A204.1 (cell line): ENCODE measurements at regions not wholly inside any gene's neighbourhood (a gene's known extent, or its start where the extent isn't known, plus 50 kb on each side); places are given as distances from the start of the nearest gene placed in this dataset.

Experiments used
- FAIRE-seq: peaks from 2 replicates; lab custom pipeline; 2012; peaks lifted over from hg19 to GRCh38; lab: Jason Lieb, UNC

GRCh38 chr2:5285061-5285460 lies 407.1 kb upstream of the SOX11 start:
- no peak for FAIRE-seq

- no peak for FAIRE-seq
Observed at GRCh38 chr2:5285872-5286769, 406.1 kb upstream of the SOX11 start.

GRCh38 chr2:5287558-5288334 lies 404.4 kb upstream of the SOX11 start:
- FAIRE-seq: no peak

GRCh38 chr2:5290900-5291546 lies 401.2 kb upstream of the SOX11 start:
- no peak for FAIRE-seq

GRCh38 chr2:5304640-5305039 lies 387.5 kb upstream of the SOX11 start:
- FAIRE-seq: no peak

GRCh38 chr2:5315041-5315440 lies 377.1 kb upstream of the SOX11 start:
- no peak for FAIRE-seq

GRCh38 chr2:5315512-5315911 lies 376.7 kb upstream of the SOX11 start:
- no peak for FAIRE-seq

- no peak for FAIRE-seq
Observed at GRCh38 chr2:5316001-5316490, 376.1 kb upstream of the SOX11 start.

GRCh38 chr2:5319493-5319892 lies 372.7 kb upstream of the SOX11 start:
- FAIRE-seq: no peak

- no peak for FAIRE-seq
Observed at GRCh38 chr2:5322396-5322795, 369.8 kb upstream of the SOX11 start.

GRCh38 chr2:5325523-5325922 lies 366.7 kb upstream of the SOX11 start:
- FAIRE-seq: no peak

GRCh38 chr2:5328826-5329225 lies 363.4 kb upstream of the SOX11 start:
- no peak for FAIRE-seq

GRCh38 chr2:5329763-5330162 lies 362.4 kb upstream of the SOX11 start:
- FAIRE-seq: no peak

GRCh38 chr2:5330961-5331360 lies 361.2 kb upstream of the SOX11 start:
- no peak for FAIRE-seq

- FAIRE-seq: no peak
Observed at GRCh38 chr2:5332925-5333324, 359.3 kb upstream of the SOX11 start.

- FAIRE-seq: no peak
Observed at GRCh38 chr2:5339473-5339872, 352.7 kb upstream of the SOX11 start.

GRCh38 chr2:5343785-5344335 lies 348.3 kb upstream of the SOX11 start:
- FAIRE-seq: no peak

GRCh38 chr2:5352286-5352685 lies 339.9 kb upstream of the SOX11 start:
- FAIRE-seq: no peak

- FAIRE-seq: no peak
Observed at GRCh38 chr2:5353565-5353964, 338.6 kb upstream of the SOX11 start.

- no peak for FAIRE-seq
Observed at GRCh38 chr2:5359397-5359796, 332.8 kb upstream of the SOX11 start.

GRCh38 chr2:5360081-5360480 lies 332.1 kb upstream of the SOX11 start:
- FAIRE-seq: no peak

- no peak for FAIRE-seq
Observed at GRCh38 chr2:5364361-5364760, 327.8 kb upstream of the SOX11 start.
